ENCODE measurements at regions not wholly inside any gene's neighbourhood (a gene's known extent, or its start where the extent isn't known, plus 50 kb on each side); places are given as distances from the start of the nearest gene placed in this dataset.
"Not testable (repeated sequence)": the region's sequence is repeated elsewhere in the genome, so short reads cannot be mapped to it uniquely, and the experiment has no call there.

GRCh38 chr16:16887193-16887592 is 508.3 kb downstream of the NPIPA7 start:
- DNase-seq: no peak

- no peak for DNase-seq
Observed at GRCh38 chr16:16890964-16891363, 512.0 kb downstream of the NPIPA7 start.

- no peak for DNase-seq
Observed at GRCh38 chr16:16904601-16905000, 525.7 kb downstream of the NPIPA7 start.

GRCh38 chr16:16905850-16906249 is 526.9 kb downstream of the NPIPA7 start:
- no peak for DNase-seq

GRCh38 chr16:16907089-16907488 is 528.1 kb downstream of the NPIPA7 start:
- DNase-seq: no peak

- no peak for DNase-seq
Observed at GRCh38 chr16:16908077-16908476, 529.1 kb downstream of the NPIPA7 start.

- DNase-seq: no peak
Observed at GRCh38 chr16:16909126-16909525, 530.2 kb downstream of the NPIPA7 start.

- DNase-seq: no peak
Observed at GRCh38 chr16:16910666-16911065, 531.7 kb downstream of the NPIPA7 start.

- DNase-seq: no peak
Observed at GRCh38 chr16:16915771-16916170, 536.8 kb downstream of the NPIPA7 start.

GRCh38 chr16:16917191-16917785 is 538.3 kb downstream of the NPIPA7 start:
- no peak for DNase-seq

GRCh38 chr16:16923479-16923878 is 544.5 kb downstream of the NPIPA7 start:
- no peak for DNase-seq

GRCh38 chr16:16924613-16925012 is 545.7 kb downstream of the NPIPA7 start:
- no peak for DNase-seq

GRCh38 chr16:16925432-16925831 is 545.3 kb downstream of the XYLT1 start:
- no peak for DNase-seq

GRCh38 chr16:16928532-16929109 is 542.1 kb downstream of the XYLT1 start:
- DNase-seq: no peak

- DNase-seq: no peak
Observed at GRCh38 chr16:16930309-16931000, 540.3 kb downstream of the XYLT1 start.

- DNase-seq: no peak
Observed at GRCh38 chr16:16933861-16934260, 536.9 kb downstream of the XYLT1 start.

- DNase-seq: no peak
Observed at GRCh38 chr16:16934660-16935059, 536.1 kb downstream of the XYLT1 start.

GRCh38 chr16:16935909-16936308 is 534.9 kb downstream of the XYLT1 start:
- DNase-seq: not testable (repeated sequence)

GRCh38 chr16:16937576-16937975 is 533.2 kb downstream of the XYLT1 start:
- no peak for DNase-seq

GRCh38 chr16:16938009-16938408 is 532.8 kb downstream of the XYLT1 start:
- no peak for DNase-seq

- DNase-seq: no peak
Observed at GRCh38 chr16:16938980-16939379, 531.8 kb downstream of the XYLT1 start.

GRCh38 chr16:16940351-16940750 is 530.4 kb downstream of the XYLT1 start:
- DNase-seq: no peak

- not testable (repeated sequence) for DNase-seq
Observed at GRCh38 chr16:16942849-16943248, 527.9 kb downstream of the XYLT1 start.

- DNase-seq: no peak
Observed at GRCh38 chr16:16945207-16945606, 525.6 kb downstream of the XYLT1 start.

GRCh38 chr16:16956376-16956775 is 514.4 kb downstream of the XYLT1 start:
- no peak for DNase-seq

Data from hematopoietic multipotent progenitor cell treated with erythropoietin and hydrocortisone succinate and interleukin-3 and kit ligand, for 8 days (in vitro differentiated cells).